ENCODE measurements at regions not wholly inside any gene's neighbourhood (a gene's known extent, or its start where the extent isn't known, plus 50 kb on each side); places are given as distances from the start of the nearest gene placed in this dataset.

- Histone ChIP-seq H3K9me3 (no peaks in the 10 kb centered on the region), H3K4me1 (replicated peaks) (no peaks in the 10 kb centered on the region), H3K27me3 (replicated peaks; ENCODE audit: insufficient read depth) (no peaks in the 10 kb centered on the region), H3K4me3 (no peak overlapping the region), H3K36me3 (no peaks in the 10 kb centered on the region), H3K27ac (no peak overlapping the region)
- intact Hi-C loops (cut with DNase I) = no loop called here
- TF ChIP-seq CTCF (IDR thresholded peaks at IDR 0.05) (no peak), POLR2A (IDR thresholded peaks at IDR 0.05) (no peak), POLR2AphosphoS5 (IDR thresholded peaks at IDR 0.05) (no peak)
- no peak for DNase-seq (ENCODE audit: low spot score)
- WGBS = 36% methylated on average over 8 of the region's 8 CpGs
These were observed 112.5 kb upstream of the PRNP start for GRCh38 chr20:4573564-4574355.

GRCh38 chr20:4571759-4572531 lies 114.3 kb upstream of the PRNP start:
- H3K4me3 ChIP-seq = no peak overlapping the region
- H3K27ac ChIP-seq = no peak overlapping the region
- WGBS = 75% methylated on average over 8 of the region's 8 CpGs
- no peaks in the 10 kb centered on the region for H3K36me3 ChIP-seq
- no peaks in the 10 kb centered on the region for H3K4me1 ChIP-seq (replicated peaks)
- no peaks in the 10 kb centered on the region for H3K9me3 ChIP-seq
- intact Hi-C loops (cut with DNase I) = no loop called here
- no peak for DNase-seq (ENCODE audit: low spot score)
- no peak for TF ChIP-seq POLR2AphosphoS5 (IDR thresholded peaks at IDR 0.05)
- no peak for TF ChIP-seq CTCF (IDR thresholded peaks at IDR 0.05)
- no peak for TF ChIP-seq POLR2A (IDR thresholded peaks at IDR 0.05)
- no peaks in the 10 kb centered on the region for H3K27me3 ChIP-seq (replicated peaks; ENCODE audit: insufficient read depth)

GRCh38 chr20:4569865-4570264 lies 116.4 kb upstream of the PRNP start:
- intact Hi-C loops (cut with DNase I) = no loop called here
- Histone ChIP-seq H3K9me3 (no peaks in the 10 kb centered on the region), H3K4me3 (no peak overlapping the region), H3K36me3 (no peaks in the 10 kb centered on the region), H3K27ac (no peak overlapping the region), H3K27me3 (replicated peaks; ENCODE audit: insufficient read depth) (no peaks in the 10 kb centered on the region), H3K4me1 (replicated peaks) (no peaks in the 10 kb centered on the region)
- no peak for DNase-seq (ENCODE audit: low spot score)
- no peak for TF ChIP-seq POLR2A (IDR thresholded peaks at IDR 0.05)
- no peak for TF ChIP-seq POLR2AphosphoS5 (IDR thresholded peaks at IDR 0.05)
- no peak for TF ChIP-seq CTCF (IDR thresholded peaks at IDR 0.05)
- WGBS = 35% methylated on average over 3 of the region's 3 CpGs

- no peaks in the 10 kb centered on the region for H3K9me3 ChIP-seq
- no peak overlapping the region for H3K27ac ChIP-seq
- DNase-seq (ENCODE audit: low spot score) = no peak
- no peaks in the 10 kb centered on the region for H3K36me3 ChIP-seq
- 91% methylated on average over 2 of the region's 2 CpGs for WGBS
- H3K27me3 ChIP-seq (replicated peaks; ENCODE audit: insufficient read depth) = no peaks in the 10 kb centered on the region
- TF ChIP-seq POLR2AphosphoS5 (IDR thresholded peaks at IDR 0.05) (no peak), CTCF (IDR thresholded peaks at IDR 0.05) (no peak), POLR2A (IDR thresholded peaks at IDR 0.05) (no peak)
- no peaks in the 10 kb centered on the region for H3K4me1 ChIP-seq (replicated peaks)
- intact Hi-C loops (cut with DNase I) = no loop called here
- H3K4me3 ChIP-seq = no peak overlapping the region
These were observed 117.2 kb upstream of the PRNP start for GRCh38 chr20:4569092-4569491.
